Upper lobe of left lung (tissue), 4 donors: ENCODE measurements at regions not wholly inside any gene's neighbourhood (a gene's known extent, or its start where the extent isn't known, plus 50 kb on each side); places are given as distances from the start of the nearest gene placed in this dataset.

Experiments used
- POLR2A ChIP-seq, 4 donors: fragments of 450-650 bp; IDR thresholded peaks; one replicate each; pipeline ENCODE4 v1.5.1; 2016 to 2017; ENCODE audit warnings: antibody characterized with exemption in 4 of 4, mild to moderate bottlenecking in 2 of 4
- POLR2AphosphoS5 ChIP-seq, 2 donors: sonication (generic); formaldehyde crosslinking; IDR thresholded peaks; one replicate each; pipeline ENCODE4 v1.5.1; 2017; ENCODE audit warnings: antibody characterized with exemption in 2 of 2

GRCh38 chr3:34279901-34280300 lies 481.5 kb downstream of the PDCD6IP start:
- TF ChIP-seq POLR2AphosphoS5 (IDR thresholded peaks at IDR 0.05) (no peak), POLR2A (IDR thresholded peaks at IDR 0.05) (no peak)
